Stimulated activated CD4-positive, alpha-beta T cell treated with anti-CD3 and anti-CD28 coated beads, Interleukin-15, amount 100 ng/mL, for 48 hours (primary cell): ENCODE measurements at regions not wholly inside any gene's neighbourhood (a gene's known extent, or its start where the extent isn't known, plus 50 kb on each side); places are given as distances from the start of the nearest gene placed in this dataset.

ENCODE experiments used
- DNase-seq, 2 donors: peaks; one replicate each; pipeline ENCODE4 v3.0.0-alpha.2; 2020; ENCODE audit warnings: low read depth in 2 of 2

- DNase-seq: no peak
Observed at GRCh38 chr14:78073028-78073427, 97.1 kb upstream of the NRXN3 start.

GRCh38 chr14:78074561-78074960 is 95.6 kb upstream of the NRXN3 start:
- DNase-seq: no peak

GRCh38 chr14:78075033-78075432 is 95.1 kb upstream of the NRXN3 start:
- DNase-seq: no peak

GRCh38 chr14:78075555-78076277 is 94.5 kb upstream of the NRXN3 start:
- DNase-seq: no peak

- DNase-seq: no peak
Observed at GRCh38 chr14:78081245-78081644, 88.9 kb upstream of the NRXN3 start.

- no peak for DNase-seq
Observed at GRCh38 chr14:78083837-78084236, 86.3 kb upstream of the NRXN3 start.

- DNase-seq: no peak
Observed at GRCh38 chr14:78086342-78086741, 83.8 kb upstream of the NRXN3 start.

- no peak for DNase-seq
Observed at GRCh38 chr14:78088916-78089315, 81.3 kb upstream of the NRXN3 start.

GRCh38 chr14:78090864-78091263 is 79.3 kb upstream of the NRXN3 start:
- no peak for DNase-seq

GRCh38 chr14:78091361-78091760 is 78.8 kb upstream of the NRXN3 start:
- no peak for DNase-seq

- no peak for DNase-seq
Observed at GRCh38 chr14:78092040-78092439, 78.1 kb upstream of the NRXN3 start.

- no peak for DNase-seq
Observed at GRCh38 chr14:78103271-78103670, 66.9 kb upstream of the NRXN3 start.

- DNase-seq: no peak
Observed at GRCh38 chr14:78104160-78104559, 66.0 kb upstream of the NRXN3 start.

GRCh38 chr14:78104655-78105054 is 65.5 kb upstream of the NRXN3 start:
- no peak for DNase-seq

- no peak for DNase-seq
Observed at GRCh38 chr14:78106381-78106780, 63.8 kb upstream of the NRXN3 start.

- no peak for DNase-seq
Observed at GRCh38 chr14:78107166-78107565, 63.0 kb upstream of the NRXN3 start.

GRCh38 chr14:78119440-78119839 is 50.7 kb upstream of the NRXN3 start:
- DNase-seq: no peak
